Naive thymus-derived CD4-positive, alpha-beta T cell (primary cell): ENCODE measurements at regions not wholly inside any gene's neighbourhood (a gene's known extent, or its start where the extent isn't known, plus 50 kb on each side); places are given as distances from the start of the nearest gene placed in this dataset.

Experiments used
- ATAC-seq: fragments of 150-1000 bp; cut with Tn5 transposase; 2 replicates; pipeline ENCODE4 v1.10.0; 2021; ENCODE audit warnings: mild to moderate bottlenecking, moderate library complexity
- CTCF ChIA-PET: fragments of 350-600 bp; sonication (Branson Sonifier 250); formaldehyde crosslinking; loops from one replicate; lab custom pipeline; 2021; ENCODE audit warnings: antibody characterized with exemption; lab: Charles Lee
- POLR2A ChIA-PET: fragments of 350-600 bp; sonication (Branson Sonifier 250); formaldehyde crosslinking; loops from one replicate; lab custom pipeline; 2021; ENCODE audit warnings: antibody characterized with exemption, inconsistent platforms; lab: Charles Lee
- DNase-seq, 9 donors: peaks; one replicate each; pipeline versions ENCODE4 v3.0.0 to v3.0.0-alpha.2; 2020 to 2022; ENCODE audit warnings: mixed read lengths in 1 of 9
- H3K27ac ChIP-seq: one replicate; pipeline ENCODE4 v1.7.0; 2013; ENCODE audit warnings: mild to moderate bottlenecking, low read depth, low read length, moderate library complexity
- H3K27me3 ChIP-seq, 2 donors: one replicate each; pipeline ENCODE4 v1.7.0; 2013; ENCODE audit warnings: low read length in 2 of 2, mild to moderate bottlenecking in 2 of 2, moderate library complexity in 2 of 2; ENCODE audit not compliant: control insufficient read depth in 2 of 2, insufficient read depth in 2 of 2
- H3K36me3 ChIP-seq, 3 experiments: 1 replicate in 2 of 3; 2 replicates in 1 of 3; pipeline ENCODE4 v1.7.0; 2013; ENCODE audit warnings: low read length in 3 of 3, mild to moderate bottlenecking in 3 of 3, moderate library complexity in 1 of 3; ENCODE audit not compliant: insufficient read depth in 3 of 3, control insufficient read depth in 2 of 3
- H3K4me1 ChIP-seq, 2 donors: one replicate each; pipeline ENCODE4 v1.7.0; 2013; ENCODE audit warnings: low read length in 2 of 2, mild to moderate bottlenecking in 2 of 2, moderate library complexity in 1 of 2; ENCODE audit not compliant: control insufficient read depth in 2 of 2, insufficient read depth in 2 of 2
- H3K4me3 ChIP-seq: 2 replicates; pipeline ENCODE4 v1.7.0; 2013; ENCODE audit warnings: mild to moderate bottlenecking, low read length
- H3K9me3 ChIP-seq, 3 experiments: 1 replicate in 2 of 3; 2 replicates in 1 of 3; pipeline ENCODE4 v1.7.0; 2013; ENCODE audit warnings: low read length in 3 of 3; ENCODE audit not compliant: control insufficient read depth in 2 of 3
- H3K27ac Mint-ChIP-seq, 9 donors: one replicate each; pipeline ENCODE4 v1.8.0; 2020 to 2022; ENCODE audit warnings: mixed read lengths in 9 of 9, mild to moderate bottlenecking in 8 of 9, moderate library complexity in 5 of 9, inconsistent platforms in 2 of 9
- H3K27me3 Mint-ChIP-seq, 5 donors: one replicate each; pipeline ENCODE4 v1.8.0; 2021 to 2022; ENCODE audit warnings: mixed read lengths in 5 of 5, mild to moderate bottlenecking in 1 of 5
- H3K36me3 Mint-ChIP-seq, 5 donors: one replicate each; pipeline ENCODE4 v1.8.0; 2020 to 2022; ENCODE audit warnings: mixed read lengths in 5 of 5, mild to moderate bottlenecking in 3 of 5, inconsistent platforms in 1 of 5
- H3K4me1 Mint-ChIP-seq, 7 donors: one replicate each; pipeline ENCODE4 v1.8.0; 2020 to 2022; ENCODE audit warnings: mixed read lengths in 7 of 7, mild to moderate bottlenecking in 3 of 7, inconsistent platforms in 1 of 7
- H3K4me3 Mint-ChIP-seq, 10 donors: one replicate each; pipeline ENCODE4 v1.8.0; 2020 to 2022; ENCODE audit warnings: mild to moderate bottlenecking in 10 of 10, mixed read lengths in 10 of 10, moderate library complexity in 6 of 10, inconsistent platforms in 2 of 10
- H3K9me3 Mint-ChIP-seq, 11 donors: one replicate each; pipeline ENCODE4 v1.8.0; 2020 to 2022; ENCODE audit warnings: mixed read lengths in 11 of 11, mild to moderate bottlenecking in 4 of 11, inconsistent platforms in 1 of 11, moderate library complexity in 1 of 11
- intact Hi-C, 2 donors: fragments of 100-400 bp; cut with micrococcal nuclease; formaldehyde crosslinking; loops; one replicate each; pipeline ENCODE4 v1.15.1; 2023

GRCh38 chr15:85932391-85932790, 137.7 kb upstream of the KLHL25 start:
- Histone ChIP-seq H3K27me3 (no peaks in the 10 kb centered on the region), H3K27ac (no peak overlapping the region), H3K4me1 (peaks cover 8 to 16% of the 10 kb centered on the region in 2 donors), H3K36me3 (no peaks in the 10 kb centered on the region), H3K9me3 (no peaks in the 10 kb centered on the region), H3K4me3 (no peak overlapping the region)
- Mint-ChIP-seq H3K36me3 (no peaks in the 10 kb centered on the region), H3K27ac (no peak overlapping the region), H3K4me1 (peaks cover 7 to 35% (median 25%) of the 10 kb centered on the region in 7 donors), H3K9me3 (peaks cover 0 to 1% (median 0%) of the 10 kb centered on the region in 11 donors), H3K4me3 (no peak overlapping the region), H3K27me3 (peaks cover 0 to 14% (median 6%) of the 10 kb centered on the region in 5 donors)
- ChIA-PET CTCF (no interaction called here), POLR2A (no interaction called here)
- DNase-seq, result no peak
- ATAC-seq, result no peak
- intact Hi-C loops, result no loop called here

GRCh38 chr15:85934691-85935090, 140.0 kb upstream of the KLHL25 start:
- Mint-ChIP-seq H3K4me3 (no peak overlapping the region), H3K4me1 (peaks cover 0 to 13% (median 9%) of the 10 kb centered on the region in 7 donors), H3K27ac (no peak overlapping the region), H3K27me3 (peaks cover 0 to 7% (median 6%) of the 10 kb centered on the region in 5 donors), H3K36me3 (no peaks in the 10 kb centered on the region), H3K9me3 (peaks cover 0 to 1% (median 0%) of the 10 kb centered on the region in 11 donors)
- Histone ChIP-seq H3K27ac (no peak overlapping the region), H3K36me3 (no peaks in the 10 kb centered on the region), H3K4me3 (no peak overlapping the region), H3K9me3 (no peaks in the 10 kb centered on the region), H3K27me3 (no peaks in the 10 kb centered on the region), H3K4me1 (peaks cover 0 to 5% of the 10 kb centered on the region in 2 donors)
- no peak for DNase-seq
- no peak for ATAC-seq
- intact Hi-C loops, result no loop called here
- ChIA-PET CTCF (no interaction called here), POLR2A (no interaction called here)

- Mint-ChIP-seq H3K4me1 (peaks cover 0 to 9% (median 7%) of the 10 kb centered on the region in 7 donors), H3K9me3 (peaks cover 0 to 1% (median 0%) of the 10 kb centered on the region in 11 donors), H3K4me3 (no peak overlapping the region), H3K27ac (no peak overlapping the region), H3K27me3 (peaks cover 0 to 7% (median 6%) of the 10 kb centered on the region in 5 donors), H3K36me3 (no peaks in the 10 kb centered on the region)
- ATAC-seq, result no peak
- Histone ChIP-seq H3K4me1 (peaks cover 0 to 5% of the 10 kb centered on the region in 2 donors), H3K27me3 (no peaks in the 10 kb centered on the region), H3K9me3 (no peaks in the 10 kb centered on the region), H3K36me3 (no peaks in the 10 kb centered on the region), H3K4me3 (no peak overlapping the region), H3K27ac (no peak overlapping the region)
- intact Hi-C loops, result no loop called here
- POLR2A ChIA-PET, result no interaction called here
- CTCF ChIA-PET, result no interaction called here
- no peak for DNase-seq
These were observed 140.5 kb upstream of the KLHL25 start for GRCh38 chr15:85935182-85935581.

GRCh38 chr15:85937661-85938060, 142.0 kb upstream of the AGBL1 start:
- no peaks in the 10 kb centered on the region for H3K36me3 Mint-ChIP-seq
- no peaks in the 10 kb centered on the region for H3K4me1 ChIP-seq
- no peak overlapping the region for H3K27ac ChIP-seq
- intact Hi-C loops, result no loop called here
- ChIA-PET POLR2A (no interaction called here), CTCF (no interaction called here)
- H3K27me3 Mint-ChIP-seq, result peaks cover 0 to 6% (median 0%) of the 10 kb centered on the region in 5 donors
- H3K36me3 ChIP-seq, result no peaks in the 10 kb centered on the region
- H3K4me3 Mint-ChIP-seq, result no peak overlapping the region
- H3K9me3 ChIP-seq, result no peaks in the 10 kb centered on the region
- no peak overlapping the region for H3K27ac Mint-ChIP-seq
- H3K4me1 Mint-ChIP-seq, result no peaks in the 10 kb centered on the region
- H3K27me3 ChIP-seq, result no peaks in the 10 kb centered on the region
- DNase-seq, result no peak
- H3K9me3 Mint-ChIP-seq, result peaks cover 0 to 1% (median 0%) of the 10 kb centered on the region in 11 donors
- H3K4me3 ChIP-seq, result no peak overlapping the region
- ATAC-seq, result no peak

- H3K9me3 ChIP-seq, result no peaks in the 10 kb centered on the region
- no peaks in the 10 kb centered on the region for H3K36me3 Mint-ChIP-seq
- ChIA-PET POLR2A (no interaction called here), CTCF (no interaction called here)
- H3K27me3 Mint-ChIP-seq, result peaks cover 0 to 3% (median under 1%) of the 10 kb centered on the region in 5 donors
- H3K27me3 ChIP-seq, result no peaks in the 10 kb centered on the region
- no peaks in the 10 kb centered on the region for H3K9me3 Mint-ChIP-seq
- H3K27ac ChIP-seq, result no peak overlapping the region
- no peak overlapping the region for H3K27ac Mint-ChIP-seq
- ATAC-seq (no peak), DNase-seq (no peak)
- H3K4me1 Mint-ChIP-seq, result peaks cover 0 to under 1% (median 0%) of the 10 kb centered on the region in 7 donors
- H3K4me1 ChIP-seq, result no peaks in the 10 kb centered on the region
- intact Hi-C loops, result no loop called here
- H3K4me3 Mint-ChIP-seq, result no peak overlapping the region
- H3K36me3 ChIP-seq, result no peaks in the 10 kb centered on the region
- H3K4me3 ChIP-seq, result no peak overlapping the region
These were observed 138.3 kb upstream of the AGBL1 start for GRCh38 chr15:85941186-85941855.

GRCh38 chr15:85942632-85943031, 137.0 kb upstream of the AGBL1 start:
- H3K9me3 Mint-ChIP-seq, result no peaks in the 10 kb centered on the region
- H3K4me1 Mint-ChIP-seq, result peaks cover 0 to 3% (median 0%) of the 10 kb centered on the region in 7 donors
- no peaks in the 10 kb centered on the region for H3K27me3 ChIP-seq
- no peaks in the 10 kb centered on the region for H3K9me3 ChIP-seq
- no peak overlapping the region for H3K27ac ChIP-seq
- intact Hi-C loops, result no loop called here
- no peaks in the 10 kb centered on the region for H3K36me3 ChIP-seq
- ChIA-PET POLR2A (no interaction called here), CTCF (no interaction called here)
- ATAC-seq (no peak), DNase-seq (no peak)
- no peak overlapping the region for H3K4me3 ChIP-seq
- peaks cover 0 to 4% (median 0%) of the 10 kb centered on the region in 5 donors for H3K27me3 Mint-ChIP-seq
- no peak overlapping the region for H3K4me3 Mint-ChIP-seq
- no peaks in the 10 kb centered on the region for H3K36me3 Mint-ChIP-seq
- H3K4me1 ChIP-seq, result no peaks in the 10 kb centered on the region
- H3K27ac Mint-ChIP-seq, result no peak overlapping the region

- H3K27ac Mint-ChIP-seq, result no peak overlapping the region
- ChIA-PET POLR2A (no interaction called here), CTCF (no interaction called here)
- H3K27me3 ChIP-seq, result no peaks in the 10 kb centered on the region
- H3K4me1 Mint-ChIP-seq, result peaks cover 0 to 3% (median 0%) of the 10 kb centered on the region in 7 donors
- intact Hi-C loops, result no loop called here
- peaks cover 0 to 4% (median 0%) of the 10 kb centered on the region in 5 donors for H3K27me3 Mint-ChIP-seq
- no peak overlapping the region for H3K4me3 ChIP-seq
- H3K4me3 Mint-ChIP-seq, result no peak overlapping the region
- no peaks in the 10 kb centered on the region for H3K36me3 ChIP-seq
- no peak overlapping the region for H3K27ac ChIP-seq
- no peak for ATAC-seq
- H3K36me3 Mint-ChIP-seq, result no peaks in the 10 kb centered on the region
- no peak for DNase-seq
- H3K9me3 ChIP-seq, result no peaks in the 10 kb centered on the region
- H3K9me3 Mint-ChIP-seq, result no peaks in the 10 kb centered on the region
- H3K4me1 ChIP-seq, result no peaks in the 10 kb centered on the region
These were observed 136.5 kb upstream of the AGBL1 start for GRCh38 chr15:85943151-85943550.
